ENCODE measurements at regions not wholly inside any gene's neighbourhood (a gene's known extent, or its start where the extent isn't known, plus 50 kb on each side); places are given as distances from the start of the nearest gene placed in this dataset.
A peak's percentile ranks its signal among the peaks of the same experiment; 100 is the strongest.
"Not testable (repeated sequence)": the region's sequence is repeated elsewhere in the genome, so short reads cannot be mapped to it uniquely, and the experiment has no call there.

DNA sequence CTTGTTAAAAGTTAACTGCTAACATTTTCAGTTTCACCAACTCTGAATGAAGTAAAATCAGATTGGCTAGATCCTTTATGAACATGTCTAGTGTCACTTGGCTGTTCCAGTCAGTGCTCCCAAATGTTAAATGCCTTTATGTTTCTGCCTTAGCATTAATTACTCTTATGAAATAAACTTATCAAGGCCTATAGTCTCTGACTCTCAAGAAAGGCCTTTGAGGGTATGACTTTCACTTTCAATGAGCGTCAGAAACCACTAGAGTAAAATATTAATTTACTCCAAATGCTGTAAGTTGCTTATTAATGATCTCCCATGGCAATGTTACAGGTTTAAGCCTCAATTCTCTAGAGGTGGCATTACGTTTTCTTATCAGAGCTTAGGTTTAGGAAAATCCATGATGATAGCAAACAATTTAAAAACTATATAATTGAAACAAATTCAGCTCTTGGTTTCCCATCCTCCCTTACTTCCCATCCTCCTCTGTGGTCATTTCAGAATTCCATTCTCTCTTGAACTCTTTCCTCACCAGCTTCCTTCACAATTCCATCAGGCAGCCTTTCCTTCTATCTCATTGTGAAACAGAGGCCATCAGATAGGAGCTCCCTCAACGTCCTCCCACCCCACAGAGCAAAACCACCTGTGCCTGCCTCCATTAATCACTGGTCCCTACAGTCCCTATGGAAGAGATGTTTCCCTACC, 108.6 kb upstream of the COP1 start:
- Histone ChIP-seq H3K27ac (ENCODE audit: extremely low read length, insufficient read depth, low read length) (no peak overlapping the region), H3K27me3 (ENCODE audit: control insufficient read depth in 1 of 2, insufficient read depth in 2 of 2, low read length in 2 of 2) (no peaks in the 10 kb centered on the region), H3K79me2 (ENCODE audit: insufficient read depth, low read length) (no peaks in the 10 kb centered on the region), H3K4me2 (ENCODE audit: low read depth, low read length) (no peak overlapping the region), H3K4me3 (replicated peaks in 1 of 3; ENCODE audit: insufficient read depth in 1 of 3, low read depth in 2 of 3, low read length in 3 of 3) (no peak overlapping the region), H4K20me1 (ENCODE audit: insufficient read depth, low read length) (no peaks in the 10 kb centered on the region), H3K9me3 (ENCODE audit: low read length) (no peaks in the 10 kb centered on the region), H3K4me1 (ENCODE audit: insufficient read depth, low read length) (no peaks in the 10 kb centered on the region), H3K9ac (ENCODE audit: insufficient read depth, low read depth, low read length) (no peak overlapping the region), H2AFZ (ENCODE audit: low read length) (no peak overlapping the region), H3K36me3 (replicated peaks in 1 of 2; ENCODE audit: control insufficient read depth in 1 of 2, insufficient read depth in 2 of 2, low read length in 2 of 2) (no peaks in the 10 kb centered on the region)
- BruUV-seq (replicated peaks): no TSS peak
- WGBS (ENCODE audit: low lambda C conversion rate): 1% methylated on average over 3 of the region's 3 CpGs
- CTCF ChIA-PET (ENCODE audit: low intra/inter-chr PET ratio, low total read pairs): no interaction called here
- POLR2A ChIA-PET: no interaction called here
- ATAC-seq (no peak), DNase-seq (ENCODE audit: low spot score) (no peak), FAIRE-seq (no peak)
- TF ChIP-seq, protein P1, sequence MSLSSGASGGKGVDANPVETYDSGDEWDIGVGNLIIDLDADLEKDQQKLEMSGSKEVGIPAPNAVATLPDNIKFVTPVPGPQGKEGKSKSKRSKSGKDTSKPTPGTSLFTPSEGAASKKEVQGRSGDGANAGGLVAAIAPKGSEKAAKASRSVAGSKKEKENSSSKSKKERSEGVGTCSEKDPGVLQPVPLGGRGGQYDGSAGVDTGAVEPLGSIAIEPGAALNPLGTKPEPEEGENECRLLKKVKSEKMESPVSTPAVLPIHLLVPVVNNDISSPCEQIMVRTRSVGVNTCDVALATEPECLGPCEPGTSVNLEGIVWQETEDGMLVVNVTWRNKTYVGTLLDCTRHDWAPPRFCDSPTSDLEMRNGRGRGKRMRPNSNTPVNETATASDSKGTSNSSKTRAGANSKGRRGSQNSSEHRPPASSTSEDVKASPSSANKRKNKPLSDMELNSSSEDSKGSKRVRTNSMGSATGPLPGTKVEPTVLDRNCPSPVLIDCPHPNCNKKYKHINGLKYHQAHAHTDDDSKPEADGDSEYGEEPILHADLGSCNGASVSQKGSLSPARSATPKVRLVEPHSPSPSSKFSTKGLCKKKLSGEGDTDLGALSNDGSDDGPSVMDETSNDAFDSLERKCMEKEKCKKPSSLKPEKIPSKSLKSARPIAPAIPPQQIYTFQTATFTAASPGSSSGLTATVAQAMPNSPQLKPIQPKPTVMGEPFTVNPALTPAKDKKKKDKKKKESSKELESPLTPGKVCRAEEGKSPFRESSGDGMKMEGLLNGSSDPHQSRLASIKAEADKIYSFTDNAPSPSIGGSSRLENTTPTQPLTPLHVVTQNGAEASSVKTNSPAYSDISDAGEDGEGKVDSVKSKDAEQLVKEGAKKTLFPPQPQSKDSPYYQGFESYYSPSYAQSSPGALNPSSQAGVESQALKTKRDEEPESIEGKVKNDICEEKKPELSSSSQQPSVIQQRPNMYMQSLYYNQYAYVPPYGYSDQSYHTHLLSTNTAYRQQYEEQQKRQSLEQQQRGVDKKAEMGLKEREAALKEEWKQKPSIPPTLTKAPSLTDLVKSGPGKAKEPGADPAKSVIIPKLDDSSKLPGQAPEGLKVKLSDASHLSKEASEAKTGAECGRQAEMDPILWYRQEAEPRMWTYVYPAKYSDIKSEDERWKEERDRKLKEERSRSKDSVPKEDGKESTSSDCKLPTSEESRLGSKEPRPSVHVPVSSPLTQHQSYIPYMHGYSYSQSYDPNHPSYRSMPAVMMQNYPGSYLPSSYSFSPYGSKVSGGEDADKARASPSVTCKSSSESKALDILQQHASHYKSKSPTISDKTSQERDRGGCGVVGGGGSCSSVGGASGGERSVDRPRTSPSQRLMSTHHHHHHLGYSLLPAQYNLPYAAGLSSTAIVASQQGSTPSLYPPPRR (CRISPR knock-in tag; IDR thresholded peaks at IDR 0.05; ENCODE audit: borderline replicate concordance): no peak
- TF ChIP-seq NRL (CRISPR knock-in tag; IDR thresholded peaks at IDR 0.05; ENCODE audit: borderline replicate concordance): no peak
- TF ChIP-seq, protein P2, sequence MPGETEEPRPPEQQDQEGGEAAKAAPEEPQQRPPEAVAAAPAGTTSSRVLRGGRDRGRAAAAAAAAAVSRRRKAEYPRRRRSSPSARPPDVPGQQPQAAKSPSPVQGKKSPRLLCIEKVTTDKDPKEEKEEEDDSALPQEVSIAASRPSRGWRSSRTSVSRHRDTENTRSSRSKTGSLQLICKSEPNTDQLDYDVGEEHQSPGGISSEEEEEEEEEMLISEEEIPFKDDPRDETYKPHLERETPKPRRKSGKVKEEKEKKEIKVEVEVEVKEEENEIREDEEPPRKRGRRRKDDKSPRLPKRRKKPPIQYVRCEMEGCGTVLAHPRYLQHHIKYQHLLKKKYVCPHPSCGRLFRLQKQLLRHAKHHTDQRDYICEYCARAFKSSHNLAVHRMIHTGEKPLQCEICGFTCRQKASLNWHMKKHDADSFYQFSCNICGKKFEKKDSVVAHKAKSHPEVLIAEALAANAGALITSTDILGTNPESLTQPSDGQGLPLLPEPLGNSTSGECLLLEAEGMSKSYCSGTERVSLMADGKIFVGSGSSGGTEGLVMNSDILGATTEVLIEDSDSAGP (CRISPR knock-in tag; IDR thresholded peaks at IDR 0.05; ENCODE audit: borderline replicate concordance): no peak
- intact Hi-C loops (cut with micrococcal nuclease; ENCODE audit: unreplicated experiment) (no loop called here), in situ Hi-C loops (cut with HindIII; ENCODE audit: extremely low pct_ligation_motif_present, low pct_unique_long_range_greater_than_20kb) (no loop called here)

DNA sequence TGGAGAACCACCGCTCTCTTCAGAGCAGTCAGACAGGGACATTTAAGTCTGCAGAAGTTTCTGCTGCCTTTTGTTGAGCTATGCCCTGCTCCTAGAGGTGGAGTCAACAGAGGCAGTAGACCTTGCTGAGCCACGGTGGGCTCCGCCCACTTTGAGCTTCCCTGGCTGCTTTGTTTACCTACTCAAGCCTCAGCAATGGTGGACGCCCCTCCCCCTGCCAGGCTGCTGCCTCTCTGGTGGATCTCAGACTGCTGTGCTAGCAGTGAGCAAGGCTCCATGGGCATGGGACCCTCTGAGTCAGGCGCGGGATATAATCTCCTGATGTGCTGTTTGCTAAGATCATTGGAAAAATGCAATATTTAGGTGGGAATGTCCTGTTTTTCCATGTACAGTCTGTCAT, 89.5 kb upstream of the COP1 start:
- in situ Hi-C loops (cut with HindIII; ENCODE audit: extremely low pct_ligation_motif_present, low pct_unique_long_range_greater_than_20kb); ATAC-seq; H3K4me2 ChIP-seq (ENCODE audit: low read depth, low read length); H3K9ac ChIP-seq (ENCODE audit: insufficient read depth, low read depth, low read length); CTCF ChIA-PET (ENCODE audit: low intra/inter-chr PET ratio, low total read pairs); BruUV-seq (replicated peaks); H3K27me3 ChIP-seq (ENCODE audit: control insufficient read depth in 1 of 2, insufficient read depth in 2 of 2, low read length in 2 of 2); POLR2A ChIA-PET; H2AFZ ChIP-seq (ENCODE audit: low read length); H3K9me3 ChIP-seq (ENCODE audit: low read length); H3K36me3 ChIP-seq (replicated peaks in 1 of 2; ENCODE audit: control insufficient read depth in 1 of 2, insufficient read depth in 2 of 2, low read length in 2 of 2); FAIRE-seq; H4K20me1 ChIP-seq (ENCODE audit: insufficient read depth, low read length); H3K4me1 ChIP-seq (ENCODE audit: insufficient read depth, low read length); H3K27ac ChIP-seq (ENCODE audit: extremely low read length, insufficient read depth, low read length); H3K79me2 ChIP-seq (ENCODE audit: insufficient read depth, low read length); intact Hi-C loops (cut with micrococcal nuclease; ENCODE audit: unreplicated experiment); H3K4me3 ChIP-seq (replicated peaks in 1 of 3; ENCODE audit: insufficient read depth in 1 of 3, low read depth in 2 of 3, low read length in 3 of 3): not testable (repeated sequence)
- DNase-seq (ENCODE audit: low spot score): peak; percentile 2
- no CpG with 5 or more reads among the region's 6 CpGs for WGBS (ENCODE audit: low lambda C conversion rate)
